HG02678 (cell line): ENCODE measurements at regions not wholly inside any gene's neighbourhood (a gene's known extent, or its start where the extent isn't known, plus 50 kb on each side); places are given as distances from the start of the nearest gene placed in this dataset.
"Not testable (repeated sequence)": the region's sequence is repeated elsewhere in the genome, so short reads cannot be mapped to it uniquely, and the experiment has no call there.

Source experiments
- ATAC-seq: cut with Tn5 transposase; IDR thresholded peaks from one replicate; pipeline ENCODE4 v1.9.1; 2021; ENCODE audit warnings: mild to moderate bottlenecking, moderate library complexity; ENCODE audit not compliant: unreplicated experiment

GRCh38 chr12:131530422-131530821 lies 180.5 kb upstream of the SFSWAP start:
- ATAC-seq = no peak

GRCh38 chr12:131533139-131533538 lies 177.8 kb upstream of the SFSWAP start:
- no peak for ATAC-seq

- ATAC-seq = no peak
Observed at GRCh38 chr12:131535779-131536178, 175.1 kb upstream of the SFSWAP start.

GRCh38 chr12:131536337-131536736 lies 174.6 kb upstream of the SFSWAP start:
- ATAC-seq = no peak

- ATAC-seq = no peak
Observed at GRCh38 chr12:131536766-131537165, 174.1 kb upstream of the SFSWAP start.

GRCh38 chr12:131537267-131537958 lies 173.5 kb upstream of the SFSWAP start:
- ATAC-seq = no peak

- ATAC-seq = no peak
Observed at GRCh38 chr12:131539381-131539780, 171.5 kb upstream of the SFSWAP start.

- ATAC-seq = no peak
Observed at GRCh38 chr12:131540138-131540623, 170.7 kb upstream of the SFSWAP start.

- ATAC-seq = not testable (repeated sequence)
Observed at GRCh38 chr12:131541512-131541911, 169.4 kb upstream of the SFSWAP start.

- no peak for ATAC-seq
Observed at GRCh38 chr12:131542351-131542750, 168.5 kb upstream of the SFSWAP start.

- ATAC-seq = no peak
Observed at GRCh38 chr12:131543040-131543439, 167.8 kb upstream of the SFSWAP start.

- no peak for ATAC-seq
Observed at GRCh38 chr12:131547555-131547954, 163.3 kb upstream of the SFSWAP start.

GRCh38 chr12:131550121-131550520 lies 160.8 kb upstream of the SFSWAP start:
- ATAC-seq = no peak

GRCh38 chr12:131551675-131552491 lies 159.0 kb upstream of the SFSWAP start:
- no peak for ATAC-seq

- no peak for ATAC-seq
Observed at GRCh38 chr12:131552492-131552863, 158.4 kb upstream of the SFSWAP start.

- ATAC-seq = no peak
Observed at GRCh38 chr12:131553096-131553777, 157.7 kb upstream of the SFSWAP start.

- no peak for ATAC-seq
Observed at GRCh38 chr12:131555197-131555846, 155.6 kb upstream of the SFSWAP start.

GRCh38 chr12:131555866-131556265 lies 155.0 kb upstream of the SFSWAP start:
- ATAC-seq = no peak

- no peak for ATAC-seq
Observed at GRCh38 chr12:131557078-131557709, 153.7 kb upstream of the SFSWAP start.
